Transverse colon (tissue), 4 donors: ENCODE measurements at regions not wholly inside any gene's neighbourhood (a gene's known extent, or its start where the extent isn't known, plus 50 kb on each side); places are given as distances from the start of the nearest gene placed in this dataset.

Experiments
- CTCF ChIP-seq, 5 experiments: fragments of 200-600 bp in 3 of 5; fragments of 450-650 bp in 2 of 5; sonication (generic) in 3 of 5; IDR thresholded peaks; 1 replicate in 2 of 5; 2 replicates in 3 of 5; pipeline ENCODE4 v1.5.1; 2016 to 2017; ENCODE audit warnings: antibody characterized with exemption in 5 of 5, inconsistent platforms in 3 of 5, mild to moderate bottlenecking in 2 of 5, moderate library complexity in 1 of 5
- POLR2A ChIP-seq: fragments of 450-650 bp; IDR thresholded peaks from one replicate; pipeline ENCODE4 v1.6.1; 2016; ENCODE audit warnings: antibody characterized with exemption, mild to moderate bottlenecking, moderate library complexity
- POLR2AphosphoS5 ChIP-seq, 3 donors: sonication (generic); formaldehyde crosslinking; IDR thresholded peaks; one replicate each; pipeline ENCODE4 v1.6.1; 2016; ENCODE audit warnings: antibody characterized with exemption in 3 of 3

GRCh38 chr12:89280833-89281538, 71.3 kb downstream of the DUSP6 start:
- TF ChIP-seq CTCF (IDR thresholded peaks at IDR 0.05) (no peak), POLR2AphosphoS5 (IDR thresholded peaks at IDR 0.05) (no peak), POLR2A (no peak)
